ENCODE measurements at regions not wholly inside any gene's neighbourhood (a gene's known extent, or its start where the extent isn't known, plus 50 kb on each side); places are given as distances from the start of the nearest gene placed in this dataset.

- ChIA-PET POLR2A (no interaction called here), CTCF (no interaction called here)
- TF ChIP-seq BCL11B (tag by site-specific recombination; IDR thresholded peaks at IDR 0.05; ENCODE audit: low read depth): no peak
- TF ChIP-seq AEBP2 (tag by site-specific recombination; IDR thresholded peaks at IDR 0.05; ENCODE audit: borderline replicate concordance): no peak
- TF ChIP-seq ZNF626 (tag by site-specific recombination; IDR thresholded peaks at IDR 0.05): no peak
- no peak for TF ChIP-seq ZBTB6 (tag by site-specific recombination; IDR thresholded peaks at IDR 0.05)
- no peak for TF ChIP-seq ZNF654 (tag by site-specific recombination; IDR thresholded peaks at IDR 0.05; ENCODE audit: low read depth)
- no peak for TF ChIP-seq ZBTB10 (tag by site-specific recombination; IDR thresholded peaks at IDR 0.05)
- no peak for TF ChIP-seq PRDM2 (tag by site-specific recombination; IDR thresholded peaks at IDR 0.05; ENCODE audit: borderline replicate concordance)
- no peak for TF ChIP-seq ZNF341 (tag by site-specific recombination; IDR thresholded peaks at IDR 0.05; ENCODE audit: low read depth)
- no peak for TF ChIP-seq ZFP3 (tag by site-specific recombination; IDR thresholded peaks at IDR 0.05; ENCODE audit: low read depth)
- TF ChIP-seq ZNF580 (tag by site-specific recombination; IDR thresholded peaks at IDR 0.05): no peak
- no peak for TF ChIP-seq ZNF658 (tag by site-specific recombination; IDR thresholded peaks at IDR 0.05)
- no peak for TF ChIP-seq ZNF157 (tag by site-specific recombination; IDR thresholded peaks at IDR 0.05)
- no peak for TF ChIP-seq ZNF335 (tag by site-specific recombination; conservative IDR thresholded peaks at IDR 0.05)
- TF ChIP-seq ZNF146 (tag by site-specific recombination; IDR thresholded peaks at IDR 0.05): no peak
- TF ChIP-seq ZBTB17 (tag by site-specific recombination; IDR thresholded peaks at IDR 0.05): no peak
- TF ChIP-seq OSR2 (tag by site-specific recombination; IDR thresholded peaks at IDR 0.05): no peak
- no peak for TF ChIP-seq ZNF211 (tag by site-specific recombination; IDR thresholded peaks at IDR 0.05; ENCODE audit: low read depth)
- TF ChIP-seq ZNF610 (tag by site-specific recombination; IDR thresholded peaks at IDR 0.05; ENCODE audit: borderline replicate concordance): no peak
- Histone ChIP-seq H3K4me1 (ENCODE audit: control insufficient read depth, insufficient read depth, low read length) (no peaks in the 10 kb centered on the region), H3K4me3 (ENCODE audit: low read depth, low read length) (no peak overlapping the region), H3K36me3 (ENCODE audit: control insufficient read depth in 2 of 2, insufficient read depth in 1 of 2, low read length in 2 of 2) (no peaks in the 10 kb centered on the region), H3K9me3 (ENCODE audit: control insufficient read depth, insufficient read depth, low read depth, low read length) (no peaks in the 10 kb centered on the region), H3K27ac (ENCODE audit: extremely low read depth, low read depth, low read length) (no peak overlapping the region)
Observed at GRCh38 chr18:34567857-34568256, 142.2 kb upstream of the DTNA start.

Measured in HEK293 (cell line).